Endothelial cell of umbilical vein (primary cell): ENCODE measurements at regions not wholly inside any gene's neighbourhood (a gene's known extent, or its start where the extent isn't known, plus 50 kb on each side); places are given as distances from the start of the nearest gene placed in this dataset.

ENCODE experiments used
- BruUV-seq: library from RNA; stranded (reverse); fragments of 400-500 nt; replicated peaks from 2 replicates; lab custom pipeline; 2021; lab: Mats Ljungman, UMichigan
- CTCF ChIA-PET: fragments of 300-600, 350-600 bp; sonication (Branson Sonifier 250); formaldehyde crosslinking; loops from one replicate; lab custom pipeline; 2021; ENCODE audit warnings: antibody characterized with exemption, inconsistent platforms; lab: Charles Lee
- POLR2A ChIA-PET: fragments of 300-600, 350-600 bp; sonication (Branson Sonifier 250); formaldehyde crosslinking; loops from one replicate; lab custom pipeline; 2021; ENCODE audit warnings: antibody characterized with exemption, inconsistent platforms; lab: Charles Lee
- DNase-seq: peaks from one replicate; pipeline ENCODE4 v3.0.0-alpha.2; 2011; ENCODE audit warnings: low read depth, low spot score
- FAIRE-seq: peaks from 2 replicates; lab custom pipeline; 2011; peaks lifted over from hg19 to GRCh38; lab: Jason Lieb, UNC
- H2AFZ ChIP-seq: 2 replicates; pipeline ENCODE4 v1.6.0; 2012; ENCODE audit warnings: low read depth, low read length, control low read depth, inconsistent platforms
- H3K27ac ChIP-seq: 2 replicates; pipeline ENCODE4 v1.5.1; 2011; ENCODE audit warnings: low read depth, mild to moderate bottlenecking, control low read depth, low read length, moderate library complexity; ENCODE audit not compliant: insufficient read depth
- H3K27me3 ChIP-seq, 2 experiments: 2 replicates each; pipeline versions ENCODE4 v1.6.0 to v1.6.1; 2011; ENCODE audit warnings: low read length in 2 of 2, mixed read lengths in 1 of 2; ENCODE audit not compliant: control insufficient read depth in 2 of 2, insufficient read depth in 2 of 2
- H3K36me3 ChIP-seq, 2 experiments: 2 replicates in 1 of 2; 3 replicates in 1 of 2; pipeline ENCODE4 v1.5.1; 2011; ENCODE audit warnings: low read length in 2 of 2, mild to moderate bottlenecking in 1 of 2, moderate library complexity in 1 of 2; ENCODE audit not compliant: control insufficient read depth in 2 of 2, insufficient read depth in 2 of 2; ENCODE audit errors: extremely low read depth in 1 of 2
- H3K4me1 ChIP-seq: 3 replicates; pipeline ENCODE4 v1.5.1; 2011; ENCODE audit warnings: mild to moderate bottlenecking, low read length; ENCODE audit not compliant: control insufficient read depth, insufficient read depth; ENCODE audit errors: extremely low read depth
- H3K4me2 ChIP-seq: 2 replicates; pipeline ENCODE4 v1.6.1; 2011; ENCODE audit warnings: low read length, control low read depth, mixed read lengths; ENCODE audit not compliant: insufficient read depth
- H3K4me3 ChIP-seq, 3 experiments: fragments of 200-600 bp in 1 of 3; sonication (generic), shearing (Covaris generic) in 1 of 3; replicated peaks in 1 of 3; 2 replicates each; pipeline ENCODE4 v1.5.1; 2011 to 2016; ENCODE audit warnings: control low read depth in 3 of 3, low read length in 3 of 3, mild to moderate bottlenecking in 2 of 3, inconsistent platforms in 1 of 3, low read depth in 1 of 3, moderate library complexity in 1 of 3; ENCODE audit not compliant: insufficient read depth in 1 of 3
- H3K79me2 ChIP-seq: 2 replicates; pipeline ENCODE4 v1.6.0; 2012; ENCODE audit warnings: low read length, inconsistent platforms; ENCODE audit not compliant: control insufficient read depth, insufficient read depth
- H3K9ac ChIP-seq: replicated peaks from 2 replicates; pipeline ENCODE3; 2011; ENCODE audit warnings: low read length, control low read depth; ENCODE audit not compliant: insufficient read depth; ENCODE audit errors: extremely low read depth
- H3K9me1 ChIP-seq: replicated peaks from 3 replicates; pipeline ENCODE4 v1.6.0; 2011; ENCODE audit warnings: mild to moderate bottlenecking, low read length; ENCODE audit not compliant: control insufficient read depth, insufficient read depth; ENCODE audit errors: extremely low read depth
- H3K9me3 ChIP-seq: replicated peaks from 2 replicates; pipeline ENCODE4 v1.5.1; 2012; ENCODE audit warnings: low read length, inconsistent platforms; ENCODE audit not compliant: control insufficient read depth, insufficient read depth
- H4K20me1 ChIP-seq: replicated peaks from 2 replicates; pipeline ENCODE3; 2011; ENCODE audit warnings: mild to moderate bottlenecking, low read length; ENCODE audit not compliant: control insufficient read depth, insufficient read depth; ENCODE audit errors: extremely low read depth
- EZH2 ChIP-seq: IDR thresholded peaks from 2 replicates; pipeline ENCODE4 v1.6.1; 2012; ENCODE audit warnings: borderline replicate concordance, low read depth, mild to moderate bottlenecking, moderate library complexity, low read length, inconsistent platforms; ENCODE audit not compliant: severe bottlenecking
- FOS ChIP-seq: IDR thresholded peaks from 2 replicates; pipeline ENCODE4 v1.6.1; 2011; ENCODE audit warnings: mild to moderate bottlenecking, low read length, moderate library complexity, borderline replicate concordance; ENCODE audit not compliant: insufficient read depth
- GATA2 ChIP-seq: IDR thresholded peaks from 2 replicates; pipeline ENCODE4 v1.7.0; 2011; ENCODE audit warnings: low read depth, mild to moderate bottlenecking, moderate library complexity, mixed read lengths, low read length; ENCODE audit not compliant: insufficient read length, insufficient read depth
- JUN ChIP-seq: IDR thresholded peaks from 2 replicates; pipeline ENCODE4 v1.6.1; 2011; ENCODE audit warnings: borderline replicate concordance, low read depth; ENCODE audit not compliant: insufficient read length, insufficient read depth
- MAX ChIP-seq: IDR thresholded peaks from 2 replicates; pipeline ENCODE4 v1.6.1; 2011; ENCODE audit not compliant: insufficient read depth, insufficient read length
- MYC ChIP-seq: IDR thresholded peaks from one replicate; pipeline ENCODE4 v1.6.1; 2011; ENCODE audit warnings: mild to moderate bottlenecking, low read depth, low read length
- POLR2A ChIP-seq: IDR thresholded peaks from 2 replicates; pipeline ENCODE4 v1.6.1; 2012; ENCODE audit warnings: low read depth, mild to moderate bottlenecking, control low read depth, low read length
- POLR2AphosphoS5 ChIP-seq: IDR thresholded peaks from 2 replicates; pipeline ENCODE4 v1.6.1; 2012; ENCODE audit warnings: low read depth, mild to moderate bottlenecking, control low read depth, low read length, moderate library complexity; ENCODE audit not compliant: insufficient read depth
- dilution Hi-C: fragments of 300-500 bp; cut with MboI; formaldehyde crosslinking; loops from one replicate; pipeline ENCODE4 v1.15.0; 2019; ENCODE audit warnings: low sequenced_read_pairs; ENCODE audit not compliant: extremely low pct_ligation_motif_present
- intact Hi-C: fragments of 100-400 bp; cut with micrococcal nuclease; formaldehyde crosslinking; loops from one replicate; pipeline ENCODE4 v1.10.0; 2022
- TF ChIP-seq, protein P1 (sequence below), 2 donors: IDR thresholded peaks; 1 replicate in 1 of 2; 2 replicates in 1 of 2; pipeline ENCODE4 v1.5.1; 2011; ENCODE audit warnings: low read length in 2 of 2, mild to moderate bottlenecking in 2 of 2, moderate library complexity in 2 of 2, control low read depth in 1 of 2, inconsistent platforms in 1 of 2, low read depth in 1 of 2; ENCODE audit not compliant: insufficient read depth in 1 of 2; ENCODE audit errors: extremely low read depth in 1 of 2

DNA sequence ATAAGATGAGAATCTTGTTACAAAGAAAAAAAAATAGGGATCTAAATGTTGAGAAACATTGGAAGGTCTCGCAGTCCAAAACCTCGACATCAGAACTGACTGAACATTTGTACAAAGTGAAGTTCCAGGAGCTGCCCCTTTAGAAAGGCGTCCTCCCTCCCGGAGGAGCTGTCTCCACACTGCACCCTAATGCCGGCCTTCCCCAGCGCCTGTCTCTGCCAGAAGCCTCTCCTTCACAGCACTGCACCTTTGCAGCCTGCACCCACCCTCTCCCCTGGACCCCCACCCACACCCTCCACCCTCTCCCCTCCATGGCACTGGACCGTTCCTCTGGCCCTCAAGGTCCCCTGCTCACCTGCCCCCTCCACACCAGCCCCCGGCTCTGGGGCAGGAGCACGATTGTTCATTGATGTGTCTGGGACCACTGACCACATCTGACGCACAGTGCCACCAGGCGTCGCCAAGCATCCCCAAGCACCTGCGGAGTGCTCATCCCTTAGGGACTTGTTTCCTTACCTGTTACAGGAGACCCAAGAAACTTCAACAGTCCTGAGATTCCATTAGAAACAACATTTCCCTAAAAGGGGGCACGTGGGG, 90.3 kb upstream of the SNTG2 start:
- no peak overlapping the region for H3K9ac ChIP-seq
- no peak for DNase-seq
- H3K9me3 ChIP-seq: peaks cover 2% of the 10 kb centered on the region
- H4K20me1 ChIP-seq: no peaks in the 10 kb centered on the region
- H3K4me1 ChIP-seq: no peaks in the 10 kb centered on the region
- intact Hi-C loops (no loop called here), dilution Hi-C loops (no loop called here)
- BruUV-seq: no TSS peak
- H3K27me3 ChIP-seq: no peaks in the 10 kb centered on the region
- POLR2A ChIA-PET: no interaction called here
- no peaks in the 10 kb centered on the region for H3K9me1 ChIP-seq
- no peak overlapping the region for H3K4me3 ChIP-seq
- no peak for FAIRE-seq
- CTCF ChIA-PET: no interaction called here
- no peak overlapping the region for H3K27ac ChIP-seq
- TF ChIP-seq FOS (no peak), POLR2A (no peak), MYC (no peak), GATA2 (no peak), JUN (no peak), MAX (no peak), EZH2 (no peak), POLR2AphosphoS5 (no peak)
- TF ChIP-seq, protein P1, sequence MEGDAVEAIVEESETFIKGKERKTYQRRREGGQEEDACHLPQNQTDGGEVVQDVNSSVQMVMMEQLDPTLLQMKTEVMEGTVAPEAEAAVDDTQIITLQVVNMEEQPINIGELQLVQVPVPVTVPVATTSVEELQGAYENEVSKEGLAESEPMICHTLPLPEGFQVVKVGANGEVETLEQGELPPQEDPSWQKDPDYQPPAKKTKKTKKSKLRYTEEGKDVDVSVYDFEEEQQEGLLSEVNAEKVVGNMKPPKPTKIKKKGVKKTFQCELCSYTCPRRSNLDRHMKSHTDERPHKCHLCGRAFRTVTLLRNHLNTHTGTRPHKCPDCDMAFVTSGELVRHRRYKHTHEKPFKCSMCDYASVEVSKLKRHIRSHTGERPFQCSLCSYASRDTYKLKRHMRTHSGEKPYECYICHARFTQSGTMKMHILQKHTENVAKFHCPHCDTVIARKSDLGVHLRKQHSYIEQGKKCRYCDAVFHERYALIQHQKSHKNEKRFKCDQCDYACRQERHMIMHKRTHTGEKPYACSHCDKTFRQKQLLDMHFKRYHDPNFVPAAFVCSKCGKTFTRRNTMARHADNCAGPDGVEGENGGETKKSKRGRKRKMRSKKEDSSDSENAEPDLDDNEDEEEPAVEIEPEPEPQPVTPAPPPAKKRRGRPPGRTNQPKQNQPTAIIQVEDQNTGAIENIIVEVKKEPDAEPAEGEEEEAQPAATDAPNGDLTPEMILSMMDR (IDR thresholded peaks at IDR 0.05; ENCODE audit: extremely low read depth in 1 of 2, insufficient read depth in 1 of 2, low read depth in 1 of 2, low read length in 2 of 2): no peak
- no peak overlapping the region for H2AFZ ChIP-seq
- no peak overlapping the region for H3K4me2 ChIP-seq
- no peaks in the 10 kb centered on the region for H3K79me2 ChIP-seq
- H3K36me3 ChIP-seq: no peaks in the 10 kb centered on the region
